ENCODE measurements at regions not wholly inside any gene's neighbourhood (a gene's known extent, or its start where the extent isn't known, plus 50 kb on each side); places are given as distances from the start of the nearest gene placed in this dataset.

DNA sequence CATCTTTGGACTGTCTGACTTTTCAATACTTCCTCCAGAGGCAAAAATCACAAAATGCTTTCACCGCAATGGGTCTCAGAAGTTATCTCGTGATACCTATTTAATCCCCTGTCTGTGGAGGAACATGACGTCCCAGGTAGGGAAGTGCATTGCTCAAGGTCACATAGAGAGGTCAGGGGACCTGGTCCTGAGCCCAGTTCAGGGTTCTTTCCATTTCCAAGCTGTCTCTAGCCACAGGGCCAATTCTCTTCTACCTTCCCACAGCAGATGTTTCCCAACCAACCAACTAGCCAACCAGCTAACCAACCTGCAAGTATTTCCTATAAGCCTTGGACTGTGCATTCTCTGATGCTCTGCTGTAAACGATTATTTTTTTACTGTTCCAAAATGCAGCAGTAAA is 122.2 kb upstream of the DLG1 start:
- ChIA-PET CTCF (no interaction called here), POLR2A (interaction anchor here (1.1 kb wide), 1 partner anchor 25 kb away, joined by 3 read pairs; no protein-coding TSS in a partner anchor)
- Histone ChIP-seq H3K4me1 (ENCODE audit: control insufficient read depth, insufficient read depth, low read length) (no peaks in the 10 kb centered on the region), H3K36me3 (ENCODE audit: control insufficient read depth in 2 of 2, insufficient read depth in 1 of 2, low read length in 2 of 2) (no peaks in the 10 kb centered on the region), H3K4me3 (ENCODE audit: low read depth, low read length) (no peak overlapping the region), H3K9me3 (ENCODE audit: control insufficient read depth, insufficient read depth, low read depth, low read length) (no peaks in the 10 kb centered on the region), H3K27ac (ENCODE audit: extremely low read depth, low read depth, low read length) (no peak overlapping the region)
- TF ChIP-seq YY2 (tag by site-specific recombination; IDR thresholded peaks at IDR 0.05): no peak
- TF ChIP-seq GLI4 (tag by site-specific recombination; IDR thresholded peaks at IDR 0.05): no peak
- TF ChIP-seq OVOL3 (tag by site-specific recombination; IDR thresholded peaks at IDR 0.05): no peak
- TF ChIP-seq ZNF112 (tag by site-specific recombination; IDR thresholded peaks at IDR 0.05): no peak
- TF ChIP-seq, protein P1, sequence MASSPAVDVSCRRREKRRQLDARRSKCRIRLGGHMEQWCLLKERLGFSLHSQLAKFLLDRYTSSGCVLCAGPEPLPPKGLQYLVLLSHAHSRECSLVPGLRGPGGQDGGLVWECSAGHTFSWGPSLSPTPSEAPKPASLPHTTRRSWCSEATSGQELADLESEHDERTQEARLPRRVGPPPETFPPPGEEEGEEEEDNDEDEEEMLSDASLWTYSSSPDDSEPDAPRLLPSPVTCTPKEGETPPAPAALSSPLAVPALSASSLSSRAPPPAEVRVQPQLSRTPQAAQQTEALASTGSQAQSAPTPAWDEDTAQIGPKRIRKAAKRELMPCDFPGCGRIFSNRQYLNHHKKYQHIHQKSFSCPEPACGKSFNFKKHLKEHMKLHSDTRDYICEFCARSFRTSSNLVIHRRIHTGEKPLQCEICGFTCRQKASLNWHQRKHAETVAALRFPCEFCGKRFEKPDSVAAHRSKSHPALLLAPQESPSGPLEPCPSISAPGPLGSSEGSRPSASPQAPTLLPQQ (tag by site-specific recombination; IDR thresholded peaks at IDR 0.05): no peak

DNA sequence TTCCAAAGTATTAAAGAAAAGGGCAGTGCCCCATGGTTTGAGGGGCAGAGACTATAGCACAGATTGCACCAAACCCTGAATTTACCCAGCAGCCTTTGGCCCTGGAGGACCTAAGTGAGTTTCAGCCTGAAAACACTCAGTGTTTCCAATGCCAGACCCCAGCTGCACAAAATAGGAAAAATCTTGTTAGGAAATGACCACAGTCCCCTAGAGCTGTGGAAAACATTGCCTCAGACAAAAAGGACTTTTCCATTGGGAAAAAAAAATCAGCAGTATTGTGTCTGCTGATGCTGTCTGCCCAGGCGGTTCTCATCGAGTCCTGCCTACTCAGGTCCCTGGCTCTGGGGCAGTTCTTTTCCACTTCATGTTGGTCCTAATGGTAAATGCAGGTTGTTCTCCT is 121.7 kb upstream of the DLG1 start:
- TF ChIP-seq ZNF26 (tag by site-specific recombination; IDR thresholded peaks at IDR 0.05) (no peak), SCRT2 (tag by site-specific recombination; IDR thresholded peaks at IDR 0.05) (no peak), ZNF37A (tag by site-specific recombination; IDR thresholded peaks at IDR 0.05) (no peak), ZSCAN23 (tag by site-specific recombination; IDR thresholded peaks at IDR 0.05) (no peak), ZNF214 (tag by site-specific recombination; IDR thresholded peaks at IDR 0.05; ENCODE audit: borderline replicate concordance) (no peak), ZNF24 (tag by site-specific recombination; IDR thresholded peaks at IDR 0.05) (no peak), KLF8 (tag by site-specific recombination; IDR thresholded peaks at IDR 0.05) (no peak)
- TF ChIP-seq, protein P2, sequence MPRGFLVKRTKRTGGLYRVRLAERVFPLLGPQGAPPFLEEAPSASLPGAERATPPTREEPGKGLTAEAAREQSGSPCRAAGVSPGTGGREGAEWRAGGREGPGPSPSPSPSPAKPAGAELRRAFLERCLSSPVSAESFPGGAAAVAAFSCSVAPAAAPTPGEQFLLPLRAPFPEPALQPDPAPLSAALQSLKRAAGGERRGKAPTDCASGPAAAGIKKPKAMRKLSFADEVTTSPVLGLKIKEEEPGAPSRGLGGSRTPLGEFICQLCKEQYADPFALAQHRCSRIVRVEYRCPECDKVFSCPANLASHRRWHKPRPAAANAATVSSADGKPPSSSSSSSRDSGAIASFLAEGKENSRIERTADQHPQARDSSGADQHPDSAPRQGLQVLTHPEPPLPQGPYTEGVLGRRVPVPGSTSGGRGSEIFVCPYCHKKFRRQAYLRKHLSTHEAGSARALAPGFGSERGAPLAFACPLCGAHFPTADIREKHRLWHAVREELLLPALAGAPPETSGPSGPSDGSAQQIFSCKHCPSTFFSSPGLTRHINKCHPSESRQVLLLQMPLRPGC (tag by site-specific recombination; IDR thresholded peaks at IDR 0.05): no peak
- Histone ChIP-seq H3K9me3 (ENCODE audit: control insufficient read depth, insufficient read depth, low read depth, low read length) (no peaks in the 10 kb centered on the region), H3K36me3 (ENCODE audit: control insufficient read depth in 2 of 2, insufficient read depth in 1 of 2, low read length in 2 of 2) (no peaks in the 10 kb centered on the region), H3K27ac (ENCODE audit: extremely low read depth, low read depth, low read length) (no peak overlapping the region), H3K4me1 (ENCODE audit: control insufficient read depth, insufficient read depth, low read length) (no peaks in the 10 kb centered on the region), H3K4me3 (ENCODE audit: low read depth, low read length) (no peak overlapping the region)
- ChIA-PET POLR2A (interaction anchor here (1.1 kb wide), 1 partner anchor 25 kb away, joined by 3 read pairs; no protein-coding TSS in a partner anchor), CTCF (no interaction called here)

GRCh38 chr3:197419696-197420095 is 121.3 kb upstream of the DLG1 start:
- ChIA-PET POLR2A (no interaction called here), CTCF (no interaction called here)
- Histone ChIP-seq H3K4me3 (ENCODE audit: low read depth, low read length) (no peak overlapping the region), H3K27ac (ENCODE audit: extremely low read depth, low read depth, low read length) (no peak overlapping the region), H3K9me3 (ENCODE audit: control insufficient read depth, insufficient read depth, low read depth, low read length) (no peaks in the 10 kb centered on the region), H3K36me3 (ENCODE audit: control insufficient read depth in 2 of 2, insufficient read depth in 1 of 2, low read length in 2 of 2) (no peaks in the 10 kb centered on the region), H3K4me1 (ENCODE audit: control insufficient read depth, insufficient read depth, low read length) (no peaks in the 10 kb centered on the region)
- TF ChIP-seq SP3 (tag by site-specific recombination; IDR thresholded peaks at IDR 0.05) (no peak), ZNF26 (tag by site-specific recombination; IDR thresholded peaks at IDR 0.05) (no peak), ZNF416 (tag by site-specific recombination; IDR thresholded peaks at IDR 0.05) (no peak), ZNF223 (tag by site-specific recombination; IDR thresholded peaks at IDR 0.05) (no peak), ZNF37A (tag by site-specific recombination; IDR thresholded peaks at IDR 0.05) (no peak), ZNF48 (tag by site-specific recombination; IDR thresholded peaks at IDR 0.05) (no peak), OVOL3 (tag by site-specific recombination; IDR thresholded peaks at IDR 0.05) (no peak), ZSCAN30 (tag by site-specific recombination; IDR thresholded peaks at IDR 0.05) (no peak), ZNF792 (tag by site-specific recombination; IDR thresholded peaks at IDR 0.05) (no peak), ZEB2 (tag by site-specific recombination; IDR thresholded peaks at IDR 0.05) (no peak)
- TF ChIP-seq, protein P3, sequence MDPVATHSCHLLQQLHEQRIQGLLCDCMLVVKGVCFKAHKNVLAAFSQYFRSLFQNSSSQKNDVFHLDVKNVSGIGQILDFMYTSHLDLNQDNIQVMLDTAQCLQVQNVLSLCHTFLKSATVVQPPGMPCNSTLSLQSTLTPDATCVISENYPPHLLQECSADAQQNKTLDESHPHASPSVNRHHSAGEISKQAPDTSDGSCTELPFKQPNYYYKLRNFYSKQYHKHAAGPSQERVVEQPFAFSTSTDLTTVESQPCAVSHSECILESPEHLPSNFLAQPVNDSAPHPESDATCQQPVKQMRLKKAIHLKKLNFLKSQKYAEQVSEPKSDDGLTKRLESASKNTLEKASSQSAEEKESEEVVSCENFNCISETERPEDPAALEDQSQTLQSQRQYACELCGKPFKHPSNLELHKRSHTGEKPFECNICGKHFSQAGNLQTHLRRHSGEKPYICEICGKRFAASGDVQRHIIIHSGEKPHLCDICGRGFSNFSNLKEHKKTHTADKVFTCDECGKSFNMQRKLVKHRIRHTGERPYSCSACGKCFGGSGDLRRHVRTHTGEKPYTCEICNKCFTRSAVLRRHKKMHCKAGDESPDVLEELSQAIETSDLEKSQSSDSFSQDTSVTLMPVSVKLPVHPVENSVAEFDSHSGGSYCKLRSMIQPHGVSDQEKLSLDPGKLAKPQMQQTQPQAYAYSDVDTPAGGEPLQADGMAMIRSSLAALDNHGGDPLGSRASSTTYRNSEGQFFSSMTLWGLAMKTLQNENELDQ (tag by site-specific recombination; IDR thresholded peaks at IDR 0.05; ENCODE audit: low read depth): no peak
